Psoas muscle (tissue), 7 donors: ENCODE measurements at regions not wholly inside any gene's neighbourhood (a gene's known extent, or its start where the extent isn't known, plus 50 kb on each side); places are given as distances from the start of the nearest gene placed in this dataset.

Source experiments
- ATAC-seq, 4 donors: fragments of 200-7000 bp; cut with Tn5 transposase; one replicate each; pipeline ENCODE4 v1.9.1; 2020; ENCODE audit warnings: moderate library complexity in 3 of 4, mild to moderate bottlenecking in 2 of 4
- DNase-seq, 2 donors: peaks; one replicate each; pipeline ENCODE4 v3.0.0-alpha.2; 2020
- H3K27ac ChIP-seq: fragments of 200-600 bp; one replicate; pipeline ENCODE4 v1.8.0; 2022
- H3K27me3 ChIP-seq, 3 donors: fragments of 200-600 bp in 1 of 3; one replicate each; pipeline versions ENCODE4 v1.6.1 to v1.8.0; 2013 to 2022; ENCODE audit warnings: low read length in 2 of 3, mild to moderate bottlenecking in 2 of 3, moderate library complexity in 1 of 3; ENCODE audit not compliant: insufficient read depth in 3 of 3
- H3K36me3 ChIP-seq, 2 donors: fragments of 200-600 bp in 1 of 2; one replicate each; pipeline versions ENCODE4 v1.6.1 to v1.8.0; 2013 to 2022; ENCODE audit warnings: low read depth in 1 of 2, mild to moderate bottlenecking in 1 of 2, moderate library complexity in 1 of 2; ENCODE audit not compliant: insufficient read depth in 1 of 2
- H3K4me1 ChIP-seq: fragments of 200-600 bp; one replicate; pipeline ENCODE4 v1.8.0; 2022
- H3K4me3 ChIP-seq: fragments of 200-600 bp; one replicate; pipeline ENCODE4 v1.8.0; 2022; ENCODE audit warnings: mild to moderate bottlenecking
- H3K9me3 ChIP-seq: fragments of 200-600 bp; one replicate; pipeline ENCODE4 v1.8.0; 2022
- WGBS, 3 donors: extraction: QIAGEN DNeasy Blood & Tissue Kit; methylation state at CpG; one replicate each; pipeline versions ENCODE4 v1.1.6 to v1.1.7; 2013; 5-methylcytosine and 5-hydroxymethylcytosine counted together
- intact Hi-C, 2 donors: fragments of 100-400 bp; cut with DNase I; formaldehyde crosslinking; loops; one replicate each; pipeline versions ENCODE4 v1.11.0 to v1.14.2; 2022
- TF ChIP-seq, protein P1 (sequence below): fragments of 200-600 bp; IDR thresholded peaks from one replicate; pipeline ENCODE4 v1.8.0; 2022; ENCODE audit warnings: antibody characterized with exemption
- donor health status: healthy with polysubstance abuse.
- donor health status: DM: no; HTN: no; CAD: no; lungs with moderate emphysema.
- donor health status: Bipolar disorder and iron deficiency.
- donor health status: healthy.
- donor health status: DM: yes; HTN: yes; CAD: no.
- donor health status: DM: no; HTN: no; CAD: no.
- donor health status: DM: yes; HTN: yes; CAD: no.

DNA sequence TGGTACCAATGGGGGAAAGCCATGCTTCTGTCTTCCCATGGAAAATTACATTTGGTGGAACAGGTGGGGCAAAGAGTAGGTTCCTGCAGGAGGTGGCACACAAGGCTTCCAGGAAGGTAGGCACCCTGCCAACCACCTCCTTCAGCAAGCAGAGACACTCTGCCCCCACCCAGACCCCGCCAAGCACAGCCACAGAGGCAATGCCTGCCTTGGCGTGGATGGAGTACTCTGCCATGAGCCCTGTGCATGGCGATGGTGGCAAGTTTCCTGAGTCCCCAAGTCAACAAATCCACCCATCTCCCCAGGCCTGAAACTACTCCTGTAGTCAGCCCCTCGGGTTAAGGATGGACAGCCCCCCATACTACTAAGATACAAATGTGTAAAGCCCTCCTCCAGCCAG, 119.2 kb upstream of the GNAO1 start:
- TF ChIP-seq, protein P1, sequence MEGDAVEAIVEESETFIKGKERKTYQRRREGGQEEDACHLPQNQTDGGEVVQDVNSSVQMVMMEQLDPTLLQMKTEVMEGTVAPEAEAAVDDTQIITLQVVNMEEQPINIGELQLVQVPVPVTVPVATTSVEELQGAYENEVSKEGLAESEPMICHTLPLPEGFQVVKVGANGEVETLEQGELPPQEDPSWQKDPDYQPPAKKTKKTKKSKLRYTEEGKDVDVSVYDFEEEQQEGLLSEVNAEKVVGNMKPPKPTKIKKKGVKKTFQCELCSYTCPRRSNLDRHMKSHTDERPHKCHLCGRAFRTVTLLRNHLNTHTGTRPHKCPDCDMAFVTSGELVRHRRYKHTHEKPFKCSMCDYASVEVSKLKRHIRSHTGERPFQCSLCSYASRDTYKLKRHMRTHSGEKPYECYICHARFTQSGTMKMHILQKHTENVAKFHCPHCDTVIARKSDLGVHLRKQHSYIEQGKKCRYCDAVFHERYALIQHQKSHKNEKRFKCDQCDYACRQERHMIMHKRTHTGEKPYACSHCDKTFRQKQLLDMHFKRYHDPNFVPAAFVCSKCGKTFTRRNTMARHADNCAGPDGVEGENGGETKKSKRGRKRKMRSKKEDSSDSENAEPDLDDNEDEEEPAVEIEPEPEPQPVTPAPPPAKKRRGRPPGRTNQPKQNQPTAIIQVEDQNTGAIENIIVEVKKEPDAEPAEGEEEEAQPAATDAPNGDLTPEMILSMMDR: no peak
- no peak for DNase-seq
- Histone ChIP-seq H3K9me3 (no peaks in the 10 kb centered on the region), H3K27me3 (no peaks in the 10 kb centered on the region), H3K4me3 (no peak overlapping the region), H3K36me3 (no peaks in the 10 kb centered on the region), H3K27ac (no peak overlapping the region), H3K4me1 (no peaks in the 10 kb centered on the region)
- intact Hi-C loops: no loop called here
- ATAC-seq: no peak
- WGBS, 3 donors: 75 to 85% (median 80%) methylated on average over 4 of the region's 4 CpGs

DNA sequence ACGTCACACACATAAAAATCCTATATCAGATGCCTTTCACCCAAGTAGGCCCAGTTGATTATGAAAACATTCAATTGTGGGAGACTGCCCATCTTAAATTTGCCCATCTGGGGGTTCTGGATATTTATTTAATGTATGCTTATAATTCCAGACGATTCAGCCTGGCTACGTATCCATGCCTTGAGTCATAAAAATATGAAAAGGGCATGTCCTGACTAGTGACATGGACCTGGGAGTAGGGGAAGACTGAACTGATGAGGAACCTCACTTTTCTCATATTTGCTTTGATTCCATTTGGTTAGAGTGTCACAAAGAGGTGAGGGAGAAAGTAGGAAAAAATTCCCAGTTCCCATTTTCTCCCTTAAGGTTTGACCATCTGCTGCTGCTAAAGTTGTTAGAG, 122.5 kb upstream of the GNAO1 start:
- no peaks in the 10 kb centered on the region for H3K36me3 ChIP-seq
- H3K4me3 ChIP-seq: no peak overlapping the region
- no peaks in the 10 kb centered on the region for H3K9me3 ChIP-seq
- H3K27me3 ChIP-seq: no peaks in the 10 kb centered on the region
- intact Hi-C loops: no loop called here
- ATAC-seq (no peak), DNase-seq (no peak)
- no peak overlapping the region for H3K27ac ChIP-seq
- TF ChIP-seq, protein P1: no peak
- no peaks in the 10 kb centered on the region for H3K4me1 ChIP-seq
- WGBS, 3 donors: 81 to 85% (median 84%) methylated on average over 3 of the region's 3 CpGs

DNA sequence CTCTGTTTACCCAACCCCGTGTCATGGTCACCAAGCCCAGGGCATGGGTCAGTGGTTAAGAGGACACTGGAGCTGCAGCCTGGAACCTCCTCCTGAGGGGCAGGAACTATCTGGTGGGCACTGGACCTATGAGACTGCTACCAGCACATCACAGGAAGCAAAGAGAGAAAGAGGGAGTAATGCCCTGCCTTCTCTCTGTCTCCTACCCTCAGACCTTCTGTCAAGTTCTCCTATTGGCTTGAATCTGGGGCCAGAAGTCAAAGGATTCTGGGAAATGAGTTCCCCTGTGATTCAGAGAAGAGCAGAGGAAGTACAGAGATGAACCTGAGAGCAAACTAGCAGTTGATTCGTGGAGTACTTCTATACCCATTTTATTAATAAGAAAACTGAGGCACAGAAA, 123.0 kb upstream of the GNAO1 start:
- ATAC-seq (no peak), DNase-seq (no peak)
- 75 to 86% (median 82%) methylated on average over 2 of the region's 2 CpGs for WGBS, 3 donors
- no peaks in the 10 kb centered on the region for H3K36me3 ChIP-seq
- no peaks in the 10 kb centered on the region for H3K27me3 ChIP-seq
- H3K9me3 ChIP-seq: no peaks in the 10 kb centered on the region
- H3K27ac ChIP-seq: no peak overlapping the region
- H3K4me1 ChIP-seq: no peaks in the 10 kb centered on the region
- intact Hi-C loops: no loop called here
- TF ChIP-seq, protein P1: no peak
- no peak overlapping the region for H3K4me3 ChIP-seq

DNA sequence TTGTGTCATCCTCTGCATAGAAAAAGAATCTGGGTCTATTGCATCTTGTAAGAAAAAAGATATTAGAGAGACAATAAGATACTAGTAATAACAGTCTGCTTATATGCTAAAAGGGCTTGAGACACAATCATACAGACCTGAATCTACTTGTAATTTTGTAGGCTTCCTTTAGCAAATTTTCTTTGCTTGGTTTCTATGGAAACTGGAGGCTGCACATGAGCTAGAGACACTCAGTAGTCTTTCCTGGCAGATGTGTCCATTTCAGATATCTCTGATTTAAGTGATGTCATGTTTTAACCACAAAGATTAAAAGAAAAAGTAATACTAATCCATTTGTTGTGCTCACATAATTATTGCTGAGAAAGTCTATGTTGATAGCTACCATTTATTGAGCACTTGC, 123.9 kb upstream of the GNAO1 start:
- no peaks in the 10 kb centered on the region for H3K36me3 ChIP-seq
- H3K4me1 ChIP-seq: no peaks in the 10 kb centered on the region
- intact Hi-C loops: no loop called here
- H3K27ac ChIP-seq: no peak overlapping the region
- H3K9me3 ChIP-seq: no peaks in the 10 kb centered on the region
- no peak overlapping the region for H3K4me3 ChIP-seq
- DNase-seq (no peak), ATAC-seq (no peak)
- H3K27me3 ChIP-seq: no peaks in the 10 kb centered on the region
- TF ChIP-seq, protein P1: no peak

DNA sequence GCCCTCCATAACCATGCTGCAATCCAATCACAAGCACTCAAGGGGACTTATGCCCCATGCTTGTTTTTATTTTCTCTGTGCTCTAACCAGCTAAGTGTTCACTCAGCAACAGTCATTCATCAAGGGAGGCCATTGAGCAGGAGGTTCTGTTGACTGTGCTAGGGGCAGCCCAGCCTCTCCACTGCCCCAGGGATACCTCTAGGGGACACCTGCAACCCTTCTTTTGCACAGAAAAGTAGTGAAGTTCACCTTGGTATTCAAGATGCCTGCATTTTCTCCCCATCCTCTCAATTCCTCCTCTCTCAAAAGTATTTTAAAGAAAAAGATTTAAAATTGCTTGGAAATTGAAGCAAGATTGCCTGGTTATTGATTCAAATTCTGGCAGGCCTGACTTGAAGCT, 124.7 kb upstream of the GNAO1 start:
- intact Hi-C loops: no loop called here
- DNase-seq (no peak), ATAC-seq (no peak)
- H3K4me3 ChIP-seq: no peak overlapping the region
- no peaks in the 10 kb centered on the region for H3K27me3 ChIP-seq
- no peak overlapping the region for H3K27ac ChIP-seq
- TF ChIP-seq, protein P1: no peak
- no peaks in the 10 kb centered on the region for H3K9me3 ChIP-seq
- no peaks in the 10 kb centered on the region for H3K36me3 ChIP-seq
- H3K4me1 ChIP-seq: no peaks in the 10 kb centered on the region
